IPS-18a (cell line): ENCODE measurements at regions not wholly inside any gene's neighbourhood (a gene's known extent, or its start where the extent isn't known, plus 50 kb on each side); places are given as distances from the start of the nearest gene placed in this dataset.

Experiments
- H3K27ac ChIP-seq: one replicate; pipeline ENCODE4 v1.5.1; 2013; ENCODE audit warnings: low read length
- H3K27me3 ChIP-seq: one replicate; pipeline ENCODE4 v1.6.1; 2013; ENCODE audit warnings: mild to moderate bottlenecking, low read length; ENCODE audit not compliant: control insufficient read depth, insufficient read depth
- H3K36me3 ChIP-seq: one replicate; pipeline ENCODE4 v1.6.1; 2013; ENCODE audit warnings: low read depth, low read length; ENCODE audit not compliant: control insufficient read depth
- H3K4me1 ChIP-seq: one replicate; pipeline ENCODE4 v1.6.1; 2013; ENCODE audit warnings: low read depth, low read length; ENCODE audit not compliant: control insufficient read depth
- H3K4me3 ChIP-seq: one replicate; pipeline ENCODE4 v1.5.1; 2013; ENCODE audit warnings: low read length
- H3K9ac ChIP-seq: one replicate; pipeline ENCODE4 v1.6.1; 2013; ENCODE audit warnings: mild to moderate bottlenecking, low read length, moderate library complexity
- H3K9me3 ChIP-seq: one replicate; pipeline ENCODE4 v1.6.1; 2013; ENCODE audit warnings: low read depth, low read length; ENCODE audit not compliant: control insufficient read depth

DNA sequence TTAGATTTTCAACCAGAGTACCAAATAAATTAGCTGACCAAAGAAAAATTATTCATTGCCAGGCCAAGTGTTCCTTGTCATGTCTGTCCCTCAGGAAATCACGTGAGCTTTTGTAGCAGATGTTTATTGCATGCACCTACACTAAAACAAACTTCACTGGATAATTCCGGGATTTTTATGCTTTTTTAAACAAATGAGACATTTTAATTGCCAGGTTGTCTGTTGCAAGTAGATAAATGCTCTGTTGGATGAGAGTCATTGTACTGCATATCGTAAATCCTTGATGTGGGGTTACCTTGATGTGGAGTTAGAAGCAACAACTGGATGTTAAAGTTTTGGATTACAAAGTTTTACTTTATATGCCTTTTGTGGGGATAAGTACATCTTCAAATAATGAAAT lies 1187.7 kb upstream of the PCDH9 start:
- Histone ChIP-seq H3K9me3 (peaks cover 5% of the 10 kb centered on the region), H3K9ac (no peak overlapping the region), H3K36me3 (no peaks in the 10 kb centered on the region), H3K4me3 (no peak overlapping the region), H3K27ac (no peak overlapping the region), H3K4me1 (no peaks in the 10 kb centered on the region), H3K27me3 (no peaks in the 10 kb centered on the region)

- Histone ChIP-seq H3K4me1 (no peaks in the 10 kb centered on the region), H3K4me3 (no peak overlapping the region), H3K27me3 (no peaks in the 10 kb centered on the region), H3K36me3 (no peaks in the 10 kb centered on the region), H3K27ac (no peak overlapping the region), H3K9ac (no peak overlapping the region), H3K9me3 (no peaks in the 10 kb centered on the region)
Observed at GRCh38 chr13:68410007-68410406, 1179.9 kb upstream of the PCDH9 start.

GRCh38 chr13:68390987-68391386 lies 1160.9 kb upstream of the PCDH9 start:
- H3K9me3 ChIP-seq = no peaks in the 10 kb centered on the region
- H3K4me3 ChIP-seq = no peak overlapping the region
- no peaks in the 10 kb centered on the region for H3K27me3 ChIP-seq
- H3K27ac ChIP-seq = no peak overlapping the region
- no peaks in the 10 kb centered on the region for H3K4me1 ChIP-seq
- no peak overlapping the region for H3K9ac ChIP-seq
- no peaks in the 10 kb centered on the region for H3K36me3 ChIP-seq

- Histone ChIP-seq H3K9me3 (no peaks in the 10 kb centered on the region), H3K27ac (no peak overlapping the region), H3K4me1 (no peaks in the 10 kb centered on the region), H3K27me3 (no peaks in the 10 kb centered on the region), H3K9ac (no peak overlapping the region), H3K36me3 (no peaks in the 10 kb centered on the region), H3K4me3 (no peak overlapping the region)
Observed at GRCh38 chr13:68386808-68387207, 1156.7 kb upstream of the PCDH9 start.

DNA sequence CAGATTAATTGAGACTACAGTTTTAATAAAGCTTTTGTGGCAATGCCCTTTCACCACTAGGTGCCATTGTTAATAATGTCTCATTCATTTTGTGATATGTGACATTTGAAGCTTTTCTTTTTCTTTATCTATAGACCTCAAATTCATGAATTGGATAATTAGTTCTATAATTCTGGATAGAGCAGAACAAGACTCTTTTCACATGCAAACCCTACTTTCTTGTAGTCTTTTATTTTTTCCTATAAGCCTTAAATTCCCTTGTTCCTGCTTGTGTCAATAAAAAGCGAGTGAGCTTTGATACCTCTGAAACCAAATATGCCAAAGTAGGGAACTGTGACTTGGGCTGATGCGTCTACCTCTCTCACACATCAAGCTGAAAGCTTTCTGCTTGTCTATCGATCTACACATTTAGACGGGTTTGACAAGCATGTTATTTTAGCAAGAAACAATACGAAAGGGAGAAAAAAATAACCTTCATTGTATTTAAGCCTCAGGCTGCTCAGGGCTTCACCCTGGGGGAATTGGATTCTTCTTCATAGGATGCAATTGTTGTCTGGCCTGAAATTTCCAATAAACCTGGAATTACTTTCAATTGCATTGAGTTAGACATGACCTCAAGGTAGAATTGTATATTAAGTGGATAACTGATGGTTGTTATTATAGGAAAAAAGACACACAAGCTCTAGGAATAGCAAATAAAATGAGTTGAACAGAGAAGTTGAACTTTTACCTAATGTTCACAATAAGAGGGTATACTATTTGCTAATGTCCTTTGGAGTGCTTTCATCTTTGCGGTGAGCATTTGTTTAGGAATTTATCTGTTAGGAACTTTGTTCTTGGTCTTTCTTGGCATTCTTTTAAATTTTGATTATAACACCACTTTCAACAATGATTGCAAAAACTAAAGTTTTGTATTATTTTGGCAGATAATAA lies 1150.2 kb upstream of the PCDH9 start:
- Histone ChIP-seq H3K27me3 (no peaks in the 10 kb centered on the region), H3K4me3 (no peak overlapping the region), H3K36me3 (no peaks in the 10 kb centered on the region), H3K9ac (no peak overlapping the region), H3K4me1 (no peaks in the 10 kb centered on the region), H3K9me3 (no peaks in the 10 kb centered on the region), H3K27ac (no peak overlapping the region)

- Histone ChIP-seq H3K4me3 (no peak overlapping the region), H3K9me3 (no peaks in the 10 kb centered on the region), H3K4me1 (no peaks in the 10 kb centered on the region)
Observed at GRCh38 chr13:68378294-68378693, 1148.2 kb upstream of the PCDH9 start.

GRCh38 chr13:68375004-68375403 lies 1144.9 kb upstream of the PCDH9 start:
- no peak overlapping the region for H3K27ac ChIP-seq
- H3K36me3 ChIP-seq = no peaks in the 10 kb centered on the region
- H3K4me3 ChIP-seq = no peak overlapping the region
- H3K4me1 ChIP-seq = no peaks in the 10 kb centered on the region
- no peaks in the 10 kb centered on the region for H3K27me3 ChIP-seq
- H3K9ac ChIP-seq = no peak overlapping the region
- H3K9me3 ChIP-seq = no peaks in the 10 kb centered on the region

More at GRCh38 chr13:68378294-68378693, 1148.2 kb upstream of the PCDH9 start:
- H3K36me3 ChIP-seq = no peaks in the 10 kb centered on the region
- H3K9ac ChIP-seq = no peak overlapping the region
- H3K27ac ChIP-seq = no peak overlapping the region
- no peaks in the 10 kb centered on the region for H3K27me3 ChIP-seq

DNA sequence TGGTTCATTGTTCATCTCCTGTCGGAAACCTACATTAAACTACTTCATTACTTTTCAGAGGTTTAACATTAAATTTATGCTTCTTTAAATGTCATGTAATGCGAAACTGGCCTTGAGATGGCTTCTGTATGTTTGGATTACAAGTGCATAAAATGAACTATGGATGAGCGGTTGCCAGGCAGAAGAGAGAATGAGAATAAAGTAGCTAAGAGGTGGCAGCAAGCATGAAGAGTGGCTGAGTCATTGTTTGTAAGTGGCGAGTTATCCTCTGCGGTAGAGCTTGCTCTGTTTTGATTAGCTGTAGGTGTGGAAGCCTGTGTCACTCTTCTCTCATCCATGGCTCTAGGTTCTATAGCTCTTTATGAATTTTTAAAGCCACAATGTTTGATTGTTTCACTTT lies 1139.6 kb upstream of the PCDH9 start:
- H3K9ac ChIP-seq = no peak overlapping the region
- H3K27me3 ChIP-seq = no peaks in the 10 kb centered on the region
- H3K9me3 ChIP-seq = no peaks in the 10 kb centered on the region
- H3K4me1 ChIP-seq = no peaks in the 10 kb centered on the region
- no peak overlapping the region for H3K4me3 ChIP-seq
- H3K36me3 ChIP-seq = no peaks in the 10 kb centered on the region
- no peak overlapping the region for H3K27ac ChIP-seq

GRCh38 chr13:68368922-68369321 lies 1138.8 kb upstream of the PCDH9 start:
- Histone ChIP-seq H3K36me3 (no peaks in the 10 kb centered on the region), H3K9me3 (no peaks in the 10 kb centered on the region), H3K4me3 (no peak overlapping the region), H3K9ac (no peak overlapping the region), H3K27ac (no peak overlapping the region), H3K4me1 (no peaks in the 10 kb centered on the region), H3K27me3 (no peaks in the 10 kb centered on the region)

DNA sequence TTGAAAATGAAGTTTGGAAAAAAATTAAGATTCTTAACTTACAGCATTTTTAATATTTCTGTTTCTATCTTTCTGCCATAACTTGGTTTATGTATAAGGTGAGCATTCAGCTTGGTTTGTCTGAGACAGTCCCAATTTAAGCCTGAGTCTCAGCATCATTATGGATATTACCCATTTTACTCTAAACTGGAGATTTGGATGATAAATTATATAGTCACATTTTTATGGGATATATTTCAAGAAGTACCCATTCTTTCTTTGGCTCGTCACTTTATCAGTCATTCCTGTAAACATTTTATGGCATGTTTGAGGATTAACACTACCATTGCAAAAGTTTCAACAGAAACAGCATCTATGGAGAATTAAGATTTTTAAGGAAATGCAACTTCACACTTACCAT lies 1129.0 kb upstream of the PCDH9 start:
- Histone ChIP-seq H3K9ac (no peak overlapping the region), H3K4me1 (no peaks in the 10 kb centered on the region), H3K27me3 (no peaks in the 10 kb centered on the region), H3K4me3 (no peak overlapping the region), H3K27ac (no peak overlapping the region), H3K36me3 (no peaks in the 10 kb centered on the region), H3K9me3 (no peaks in the 10 kb centered on the region)

DNA sequence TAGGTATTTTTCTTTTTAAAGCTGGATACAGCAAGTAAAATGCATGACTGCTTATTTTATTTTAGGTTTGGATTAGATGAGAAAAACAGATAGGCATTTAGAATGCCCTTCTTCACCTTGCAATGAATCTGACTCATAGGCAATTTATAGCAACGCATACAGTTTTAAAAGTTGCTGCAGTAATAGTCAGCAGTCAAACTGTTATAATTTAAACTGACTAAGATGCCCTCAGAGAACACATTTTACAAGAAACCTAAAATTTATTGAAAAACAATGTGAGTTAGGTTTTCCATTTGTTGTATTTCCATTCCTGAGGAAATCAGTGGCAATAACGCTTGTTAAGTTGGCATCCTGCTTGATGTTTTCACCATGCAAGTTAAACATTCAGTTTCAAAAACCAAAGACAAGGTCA lies 1128.2 kb upstream of the PCDH9 start:
- H3K9me3 ChIP-seq = no peaks in the 10 kb centered on the region
- H3K4me3 ChIP-seq = no peak overlapping the region
- no peak overlapping the region for H3K9ac ChIP-seq
- H3K36me3 ChIP-seq = no peaks in the 10 kb centered on the region
- no peaks in the 10 kb centered on the region for H3K4me1 ChIP-seq
- no peak overlapping the region for H3K27ac ChIP-seq
- no peaks in the 10 kb centered on the region for H3K27me3 ChIP-seq

- Histone ChIP-seq H3K36me3 (no peaks in the 10 kb centered on the region), H3K4me1 (no peaks in the 10 kb centered on the region), H3K9me3 (no peaks in the 10 kb centered on the region), H3K27ac (no peak overlapping the region), H3K9ac (no peak overlapping the region), H3K4me3 (no peak overlapping the region), H3K27me3 (no peaks in the 10 kb centered on the region)
Observed at GRCh38 chr13:68350554-68350953, 1120.4 kb upstream of the PCDH9 start.
